ENCODE measurements at regions not wholly inside any gene's neighbourhood (a gene's known extent, or its start where the extent isn't known, plus 50 kb on each side); places are given as distances from the start of the nearest gene placed in this dataset.
A peak's percentile ranks its signal among the peaks of the same experiment; 100 is the strongest.
"Not testable (repeated sequence)": the region's sequence is repeated elsewhere in the genome, so short reads cannot be mapped to it uniquely, and the experiment has no call there.

- no peak for DNase-seq (ENCODE audit: low spot score)
Measured at GRCh38 chr18:2114765-2115164, 456.5 kb downstream of the METTL4 start.

GRCh38 chr18:2121224-2121623 is 450.1 kb downstream of the METTL4 start:
- no peak for DNase-seq (ENCODE audit: low spot score)

GRCh38 chr18:2123077-2123476 is 448.2 kb downstream of the METTL4 start:
- DNase-seq (ENCODE audit: low spot score): no peak

GRCh38 chr18:2134364-2134763 is 436.9 kb downstream of the METTL4 start:
- DNase-seq (ENCODE audit: low spot score): peak; percentile 12

- no peak for DNase-seq (ENCODE audit: low spot score)
Measured at GRCh38 chr18:2135309-2135708, 436.0 kb downstream of the METTL4 start.

- DNase-seq (ENCODE audit: low spot score): no peak
Measured at GRCh38 chr18:2138552-2138951, 432.8 kb downstream of the METTL4 start.

GRCh38 chr18:2139691-2140090 is 431.6 kb downstream of the METTL4 start:
- peak; percentile 8 for DNase-seq (ENCODE audit: low spot score)

- DNase-seq (ENCODE audit: low spot score): no peak
Measured at GRCh38 chr18:2143636-2144035, 427.7 kb downstream of the METTL4 start.

- DNase-seq (ENCODE audit: low spot score): no peak
Measured at GRCh38 chr18:2144811-2145210, 426.5 kb downstream of the METTL4 start.

- DNase-seq (ENCODE audit: low spot score): no peak
Measured at GRCh38 chr18:2146092-2146491, 425.2 kb downstream of the METTL4 start.

- no peak for DNase-seq (ENCODE audit: low spot score)
Measured at GRCh38 chr18:2146754-2147153, 424.6 kb downstream of the METTL4 start.

GRCh38 chr18:2147476-2148230 is 423.7 kb downstream of the METTL4 start:
- no peak for DNase-seq (ENCODE audit: low spot score)

GRCh38 chr18:2148823-2149222 is 422.5 kb downstream of the METTL4 start:
- DNase-seq (ENCODE audit: low spot score): no peak

GRCh38 chr18:2150566-2150965 is 420.7 kb downstream of the METTL4 start:
- no peak for DNase-seq (ENCODE audit: low spot score)

- no peak for DNase-seq (ENCODE audit: low spot score)
Measured at GRCh38 chr18:2154278-2154677, 417.0 kb downstream of the METTL4 start.

GRCh38 chr18:2164644-2165550 is 406.4 kb downstream of the METTL4 start:
- no peak for DNase-seq (ENCODE audit: low spot score)

- DNase-seq (ENCODE audit: low spot score): not testable (repeated sequence)
Measured at GRCh38 chr18:2166876-2167275, 404.4 kb downstream of the METTL4 start.

GRCh38 chr18:2168022-2168421 is 403.3 kb downstream of the METTL4 start:
- DNase-seq (ENCODE audit: low spot score): no peak

- DNase-seq (ENCODE audit: low spot score): no peak
Measured at GRCh38 chr18:2169656-2170055, 401.6 kb downstream of the METTL4 start.

- no peak for DNase-seq (ENCODE audit: low spot score)
Measured at GRCh38 chr18:2171840-2172625, 399.3 kb downstream of the METTL4 start.

GRCh38 chr18:2172881-2173280 is 398.4 kb downstream of the METTL4 start:
- no peak for DNase-seq (ENCODE audit: low spot score)

GRCh38 chr18:2173486-2173885 is 397.8 kb downstream of the METTL4 start:
- no peak for DNase-seq (ENCODE audit: low spot score)
